ENCODE measurements at regions not wholly inside any gene's neighbourhood (a gene's known extent, or its start where the extent isn't known, plus 50 kb on each side); places are given as distances from the start of the nearest gene placed in this dataset.

DNA sequence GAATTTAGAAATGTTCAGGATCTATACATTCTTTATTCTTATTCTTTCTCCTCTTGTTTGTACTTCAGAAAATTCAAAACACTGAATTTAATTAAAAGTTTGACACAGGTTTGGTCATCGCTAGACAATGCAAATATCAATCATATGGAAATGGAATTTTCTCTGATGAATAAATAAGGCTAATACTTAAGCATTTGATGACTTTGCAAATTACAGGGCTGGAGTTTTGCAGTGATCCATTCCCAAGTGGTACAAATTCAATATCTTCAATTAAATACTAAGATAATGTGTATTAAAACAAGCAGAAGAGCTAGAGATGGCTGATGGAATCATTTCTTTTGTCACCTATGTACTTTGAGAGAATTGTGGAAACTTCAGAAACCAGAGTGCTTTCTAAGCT is 439.6 kb downstream of the DYNC2H1 start:
- H3K27ac ChIP-seq (ENCODE audit: low read depth, low read length, poor library complexity, severe bottlenecking) = no peak overlapping the region
- H3K4me3 ChIP-seq (ENCODE audit: low read depth, low read length, poor library complexity, severe bottlenecking) = no peak overlapping the region
- no peaks in the 10 kb centered on the region for H3K36me3 ChIP-seq (ENCODE audit: insufficient read depth, low read length, poor library complexity, severe bottlenecking)
- CTCF ChIA-PET = no interaction called here
- no peaks in the 10 kb centered on the region for H3K27me3 ChIP-seq (replicated peaks; ENCODE audit: insufficient read depth, low read depth, low read length, poor library complexity)
- no TSS peak for BruUV-seq (replicated peaks)
- POLR2A ChIA-PET (ENCODE audit: low non-redundant PET) = no interaction called here
- DNase-seq (ENCODE audit: low spot score) = no peak
- H3K9me3 ChIP-seq (ENCODE audit: low read depth, low read length, poor library complexity, severe bottlenecking) = no peaks in the 10 kb centered on the region
- TF ChIP-seq EZH2 (IDR thresholded peaks at IDR 0.05; ENCODE audit: borderline replicate concordance, low read depth, low read length, poor library complexity, severe bottlenecking) = no peak
- intact Hi-C loops (cut with micrococcal nuclease; ENCODE audit: unreplicated experiment) = no loop called here
- H3K4me1 ChIP-seq (ENCODE audit: insufficient read depth, low read length, poor library complexity, severe bottlenecking) = no peaks in the 10 kb centered on the region

DNA sequence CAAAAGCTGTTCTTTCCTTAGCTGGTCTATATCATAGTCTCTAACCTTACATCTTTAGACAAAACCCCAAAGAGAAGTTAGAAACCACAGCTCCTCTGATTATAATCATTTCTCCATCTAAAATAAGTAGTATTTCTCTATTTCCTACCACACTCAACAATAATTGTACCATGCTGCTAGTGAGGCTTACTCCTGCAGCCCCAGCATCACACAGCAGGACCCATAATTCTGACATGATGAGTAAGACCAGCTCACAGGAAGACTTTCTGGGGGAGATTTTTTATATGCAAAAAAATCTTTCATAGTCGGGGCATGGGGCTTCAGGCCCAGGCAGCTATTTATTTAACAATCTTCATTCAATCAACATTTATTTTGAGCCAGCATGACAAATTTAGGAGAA is 441.6 kb downstream of the DYNC2H1 start:
- ChIA-PET POLR2A (ENCODE audit: low non-redundant PET) (no interaction called here), CTCF (no interaction called here)

DNA sequence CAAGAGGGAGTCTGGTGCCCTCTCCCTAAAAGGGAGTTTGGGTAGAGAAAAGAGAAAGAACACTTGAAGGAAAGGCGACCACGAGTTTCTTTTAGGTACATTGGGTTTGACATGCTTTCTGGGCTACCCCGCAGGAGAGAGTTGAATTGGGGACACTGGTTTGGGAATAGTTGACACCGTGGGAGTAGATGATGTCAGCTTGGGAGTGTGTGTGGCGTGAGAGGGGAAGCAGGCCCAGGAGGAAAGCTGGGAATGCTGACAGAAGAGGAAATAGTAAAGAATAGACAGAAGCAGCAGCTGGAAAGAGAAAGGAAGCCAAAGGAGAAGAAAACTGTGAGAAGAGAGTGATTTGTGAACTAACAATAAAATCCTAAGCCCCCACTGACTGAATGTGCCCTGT is 442.9 kb downstream of the DYNC2H1 start:
- H3K27me3 ChIP-seq (replicated peaks; ENCODE audit: insufficient read depth, low read depth, low read length, poor library complexity) = no peaks in the 10 kb centered on the region
- H3K27ac ChIP-seq (ENCODE audit: low read depth, low read length, poor library complexity, severe bottlenecking) = no peak overlapping the region
- TF ChIP-seq EZH2 (IDR thresholded peaks at IDR 0.05; ENCODE audit: borderline replicate concordance, low read depth, low read length, poor library complexity, severe bottlenecking) = no peak
- TF ChIP-seq, protein P1, sequence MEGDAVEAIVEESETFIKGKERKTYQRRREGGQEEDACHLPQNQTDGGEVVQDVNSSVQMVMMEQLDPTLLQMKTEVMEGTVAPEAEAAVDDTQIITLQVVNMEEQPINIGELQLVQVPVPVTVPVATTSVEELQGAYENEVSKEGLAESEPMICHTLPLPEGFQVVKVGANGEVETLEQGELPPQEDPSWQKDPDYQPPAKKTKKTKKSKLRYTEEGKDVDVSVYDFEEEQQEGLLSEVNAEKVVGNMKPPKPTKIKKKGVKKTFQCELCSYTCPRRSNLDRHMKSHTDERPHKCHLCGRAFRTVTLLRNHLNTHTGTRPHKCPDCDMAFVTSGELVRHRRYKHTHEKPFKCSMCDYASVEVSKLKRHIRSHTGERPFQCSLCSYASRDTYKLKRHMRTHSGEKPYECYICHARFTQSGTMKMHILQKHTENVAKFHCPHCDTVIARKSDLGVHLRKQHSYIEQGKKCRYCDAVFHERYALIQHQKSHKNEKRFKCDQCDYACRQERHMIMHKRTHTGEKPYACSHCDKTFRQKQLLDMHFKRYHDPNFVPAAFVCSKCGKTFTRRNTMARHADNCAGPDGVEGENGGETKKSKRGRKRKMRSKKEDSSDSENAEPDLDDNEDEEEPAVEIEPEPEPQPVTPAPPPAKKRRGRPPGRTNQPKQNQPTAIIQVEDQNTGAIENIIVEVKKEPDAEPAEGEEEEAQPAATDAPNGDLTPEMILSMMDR (conservative IDR thresholded peaks at IDR 0.05; ENCODE audit: low read depth, low read length) = no peak
- intact Hi-C loops (cut with micrococcal nuclease; ENCODE audit: unreplicated experiment) = no loop called here
- no peak overlapping the region for H3K4me3 ChIP-seq (ENCODE audit: low read depth, low read length, poor library complexity, severe bottlenecking)
- H3K36me3 ChIP-seq (ENCODE audit: insufficient read depth, low read length, poor library complexity, severe bottlenecking) = no peaks in the 10 kb centered on the region
- no peaks in the 10 kb centered on the region for H3K9me3 ChIP-seq (ENCODE audit: low read depth, low read length, poor library complexity, severe bottlenecking)
- POLR2A ChIA-PET (ENCODE audit: low non-redundant PET) = no interaction called here
- no peaks in the 10 kb centered on the region for H3K4me1 ChIP-seq (ENCODE audit: insufficient read depth, low read length, poor library complexity, severe bottlenecking)
- DNase-seq (ENCODE audit: low spot score) = no peak
- CTCF ChIA-PET = no interaction called here
- BruUV-seq (replicated peaks) = no TSS peak

More for the DNA sequence above, 441.6 kb downstream of the DYNC2H1 start:
- Histone ChIP-seq H3K4me1 (ENCODE audit: insufficient read depth, low read length, poor library complexity, severe bottlenecking) (no peaks in the 10 kb centered on the region), H3K27me3 (replicated peaks; ENCODE audit: insufficient read depth, low read depth, low read length, poor library complexity) (no peaks in the 10 kb centered on the region), H3K4me3 (ENCODE audit: low read depth, low read length, poor library complexity, severe bottlenecking) (no peak overlapping the region), H3K9me3 (ENCODE audit: low read depth, low read length, poor library complexity, severe bottlenecking) (no peaks in the 10 kb centered on the region), H3K36me3 (ENCODE audit: insufficient read depth, low read length, poor library complexity, severe bottlenecking) (no peaks in the 10 kb centered on the region), H3K27ac (ENCODE audit: low read depth, low read length, poor library complexity, severe bottlenecking) (no peak overlapping the region)
- intact Hi-C loops (cut with micrococcal nuclease; ENCODE audit: unreplicated experiment) = no loop called here
- TF ChIP-seq EZH2 (IDR thresholded peaks at IDR 0.05; ENCODE audit: borderline replicate concordance, low read depth, low read length, poor library complexity, severe bottlenecking) = no peak
- TF ChIP-seq, protein P1 (conservative IDR thresholded peaks at IDR 0.05; ENCODE audit: low read depth, low read length) = no peak
- DNase-seq (ENCODE audit: low spot score) = peak; percentile 9
- BruUV-seq (replicated peaks) = no TSS peak

DNA sequence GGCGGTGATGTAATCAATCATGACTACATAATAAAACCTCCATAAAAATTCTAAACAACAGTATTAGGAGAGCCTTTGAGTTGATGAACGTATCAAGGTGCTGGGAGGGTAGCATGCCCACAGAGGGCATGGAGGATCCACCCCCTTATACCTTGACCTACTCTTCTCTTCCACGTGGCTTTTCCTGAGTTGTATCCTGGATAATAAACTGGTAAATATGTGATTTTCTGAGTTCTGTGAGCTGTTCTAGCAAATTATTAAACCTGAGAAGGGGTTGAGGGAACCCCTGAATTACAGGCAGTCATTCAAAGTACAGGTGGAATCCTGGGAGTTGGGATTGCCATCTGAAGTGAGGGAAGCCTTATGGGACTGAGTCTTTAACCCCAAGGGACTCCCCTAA is 446.9 kb downstream of the DYNC2H1 start:
- no peak for DNase-seq (ENCODE audit: low spot score)
- no peaks in the 10 kb centered on the region for H3K9me3 ChIP-seq (ENCODE audit: low read depth, low read length, poor library complexity, severe bottlenecking)
- BruUV-seq (replicated peaks) = no TSS peak
- ChIA-PET POLR2A (ENCODE audit: low non-redundant PET) (no interaction called here), CTCF (no interaction called here)
- H3K27me3 ChIP-seq (replicated peaks; ENCODE audit: insufficient read depth, low read depth, low read length, poor library complexity) = no peaks in the 10 kb centered on the region
- TF ChIP-seq EZH2 (IDR thresholded peaks at IDR 0.05; ENCODE audit: borderline replicate concordance, low read depth, low read length, poor library complexity, severe bottlenecking) = no peak
- TF ChIP-seq, protein P1 (conservative IDR thresholded peaks at IDR 0.05; ENCODE audit: low read depth, low read length) = no peak
- no peak overlapping the region for H3K4me3 ChIP-seq (ENCODE audit: low read depth, low read length, poor library complexity, severe bottlenecking)
- no peaks in the 10 kb centered on the region for H3K4me1 ChIP-seq (ENCODE audit: insufficient read depth, low read length, poor library complexity, severe bottlenecking)
- intact Hi-C loops (cut with micrococcal nuclease; ENCODE audit: unreplicated experiment) = no loop called here
- no peak overlapping the region for H3K27ac ChIP-seq (ENCODE audit: low read depth, low read length, poor library complexity, severe bottlenecking)
- no peaks in the 10 kb centered on the region for H3K36me3 ChIP-seq (ENCODE audit: insufficient read depth, low read length, poor library complexity, severe bottlenecking)

All from A673 (cell line).